Right lobe of liver (tissue), 4 donors: ENCODE measurements at regions not wholly inside any gene's neighbourhood (a gene's known extent, or its start where the extent isn't known, plus 50 kb on each side); places are given as distances from the start of the nearest gene placed in this dataset.
"Not testable (repeated sequence)": the region's sequence is repeated elsewhere in the genome, so short reads cannot be mapped to it uniquely, and the experiment has no call there.

ENCODE experiments used
- POLR2A ChIP-seq: fragments of 450-650 bp; IDR thresholded peaks from one replicate; pipeline ENCODE4 v1.6.1; 2017; ENCODE audit warnings: antibody characterized with exemption, mild to moderate bottlenecking
- TF ChIP-seq, protein P1 (sequence below), 4 donors: fragments of 200-600 bp in 3 of 4; fragments of 450-650 bp in 1 of 4; IDR thresholded peaks; one replicate each; pipeline versions ENCODE4 v1.5.1 to v1.8.0; 2016 to 2022; ENCODE audit warnings: antibody characterized with exemption in 4 of 4, mild to moderate bottlenecking in 2 of 4
- donor health status: DM: no; HTN: no; CAD: no.
- donor health status: DM: no; HTN: no; CAD: no.
- donor health status: DM: no; HTN: yes; CAD: no.

DNA sequence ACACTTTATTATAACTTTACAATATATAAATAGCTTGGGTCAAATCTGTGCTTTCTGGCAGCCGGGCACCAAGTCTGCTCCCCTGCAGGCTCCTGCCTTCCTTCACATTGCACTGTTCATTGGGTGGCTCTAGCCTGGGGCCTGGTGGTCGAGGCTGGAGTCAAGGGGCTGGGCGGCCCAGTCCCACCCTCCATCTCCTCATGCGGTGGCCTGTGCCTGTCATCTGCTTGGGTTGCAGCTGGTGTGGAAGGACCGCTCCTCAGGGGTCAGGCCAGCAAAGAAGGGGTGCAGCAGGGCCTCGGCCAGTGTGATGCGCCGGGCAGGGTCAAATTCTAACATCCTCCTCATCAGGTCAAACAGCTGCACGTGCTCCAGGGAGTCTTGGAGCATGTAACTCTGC is 106.7 kb upstream of the SLC24A2 start:
- TF ChIP-seq POLR2A = not testable (repeated sequence)
- TF ChIP-seq, protein P1, sequence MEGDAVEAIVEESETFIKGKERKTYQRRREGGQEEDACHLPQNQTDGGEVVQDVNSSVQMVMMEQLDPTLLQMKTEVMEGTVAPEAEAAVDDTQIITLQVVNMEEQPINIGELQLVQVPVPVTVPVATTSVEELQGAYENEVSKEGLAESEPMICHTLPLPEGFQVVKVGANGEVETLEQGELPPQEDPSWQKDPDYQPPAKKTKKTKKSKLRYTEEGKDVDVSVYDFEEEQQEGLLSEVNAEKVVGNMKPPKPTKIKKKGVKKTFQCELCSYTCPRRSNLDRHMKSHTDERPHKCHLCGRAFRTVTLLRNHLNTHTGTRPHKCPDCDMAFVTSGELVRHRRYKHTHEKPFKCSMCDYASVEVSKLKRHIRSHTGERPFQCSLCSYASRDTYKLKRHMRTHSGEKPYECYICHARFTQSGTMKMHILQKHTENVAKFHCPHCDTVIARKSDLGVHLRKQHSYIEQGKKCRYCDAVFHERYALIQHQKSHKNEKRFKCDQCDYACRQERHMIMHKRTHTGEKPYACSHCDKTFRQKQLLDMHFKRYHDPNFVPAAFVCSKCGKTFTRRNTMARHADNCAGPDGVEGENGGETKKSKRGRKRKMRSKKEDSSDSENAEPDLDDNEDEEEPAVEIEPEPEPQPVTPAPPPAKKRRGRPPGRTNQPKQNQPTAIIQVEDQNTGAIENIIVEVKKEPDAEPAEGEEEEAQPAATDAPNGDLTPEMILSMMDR (IDR thresholded peaks at IDR 0.05) = not testable (repeated sequence)
